Peyer's patch (tissue), 4 donors: ENCODE measurements at regions not wholly inside any gene's neighbourhood (a gene's known extent, or its start where the extent isn't known, plus 50 kb on each side); places are given as distances from the start of the nearest gene placed in this dataset.

Experiments used
- DNase-seq, 3 donors: peaks; one replicate each; pipeline ENCODE4 v3.0.0-alpha.2; 2017 to 2019
- H3K27ac ChIP-seq, 4 donors: fragments of 200-600 bp; sonication (generic); one replicate each; pipeline ENCODE4 v1.5.1; 2016 to 2019
- H3K27me3 ChIP-seq, 2 donors: fragments of 200-600 bp; sonication (generic); one replicate each; pipeline ENCODE4 v1.5.1; 2019
- H3K36me3 ChIP-seq, 3 donors: fragments of 200-600 bp; sonication (generic); one replicate each; pipeline ENCODE4 v1.5.1; 2016 to 2019
- H3K4me1 ChIP-seq, 4 donors: fragments of 200-600 bp; sonication (generic); one replicate each; pipeline ENCODE4 v1.5.1; 2016 to 2019
- H3K4me3 ChIP-seq, 4 donors: fragments of 200-600 bp; sonication (generic); 1 replicate in 3 of 4; 2 replicates in 1 of 4; pipeline ENCODE4 v1.5.1; 2016 to 2019; ENCODE audit warnings: mild to moderate bottlenecking in 1 of 4
- H3K9me3 ChIP-seq, 4 donors: fragments of 200-600 bp; sonication (generic); one replicate each; pipeline ENCODE4 v1.5.1; 2016 to 2019; ENCODE audit warnings: mild to moderate bottlenecking in 1 of 4
- POLR2A ChIP-seq, 2 donors: fragments of 450-650 bp; IDR thresholded peaks; one replicate each; pipeline ENCODE4 v1.5.1; 2017; ENCODE audit warnings: antibody characterized with exemption in 2 of 2, mild to moderate bottlenecking in 2 of 2, moderate library complexity in 2 of 2
- TF ChIP-seq, protein P1 (sequence below), 6 experiments: fragments of 450-650 bp in 4 of 6; fragments of 200-600 bp in 2 of 6; sonication (generic) in 1 of 6; IDR thresholded peaks; one replicate each; pipeline ENCODE4 v1.5.1; 2017 to 2019; ENCODE audit warnings: antibody characterized with exemption in 6 of 6, mild to moderate bottlenecking in 3 of 6, moderate library complexity in 1 of 6

DNA sequence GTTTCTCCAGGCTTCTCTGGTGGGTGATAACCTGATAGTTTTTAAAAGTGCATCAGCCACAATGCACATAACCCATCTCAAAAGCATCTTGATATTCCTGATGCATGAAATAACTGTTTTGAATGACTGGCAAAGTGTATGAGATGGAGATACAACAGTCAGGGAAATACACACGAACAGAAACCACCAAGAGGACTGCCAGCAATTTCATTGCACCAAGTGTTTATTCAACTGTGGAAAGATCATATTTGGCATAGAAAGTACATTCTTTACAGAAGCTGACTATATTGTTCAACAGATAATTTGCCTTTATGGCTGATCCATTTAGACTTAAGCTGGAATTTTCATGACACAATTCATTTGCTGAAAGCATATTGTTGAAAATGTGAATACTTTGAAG, 139.5 kb downstream of the SLIT2 start:
- Histone ChIP-seq H3K27me3 (no peaks in the 10 kb centered on the region), H3K36me3 (no peaks in the 10 kb centered on the region), H3K4me3 (no peak overlapping the region), H3K4me1 (no peaks in the 10 kb centered on the region), H3K9me3 (no peaks in the 10 kb centered on the region), H3K27ac (no peak overlapping the region)
- no peak for DNase-seq
- TF ChIP-seq, protein P1, sequence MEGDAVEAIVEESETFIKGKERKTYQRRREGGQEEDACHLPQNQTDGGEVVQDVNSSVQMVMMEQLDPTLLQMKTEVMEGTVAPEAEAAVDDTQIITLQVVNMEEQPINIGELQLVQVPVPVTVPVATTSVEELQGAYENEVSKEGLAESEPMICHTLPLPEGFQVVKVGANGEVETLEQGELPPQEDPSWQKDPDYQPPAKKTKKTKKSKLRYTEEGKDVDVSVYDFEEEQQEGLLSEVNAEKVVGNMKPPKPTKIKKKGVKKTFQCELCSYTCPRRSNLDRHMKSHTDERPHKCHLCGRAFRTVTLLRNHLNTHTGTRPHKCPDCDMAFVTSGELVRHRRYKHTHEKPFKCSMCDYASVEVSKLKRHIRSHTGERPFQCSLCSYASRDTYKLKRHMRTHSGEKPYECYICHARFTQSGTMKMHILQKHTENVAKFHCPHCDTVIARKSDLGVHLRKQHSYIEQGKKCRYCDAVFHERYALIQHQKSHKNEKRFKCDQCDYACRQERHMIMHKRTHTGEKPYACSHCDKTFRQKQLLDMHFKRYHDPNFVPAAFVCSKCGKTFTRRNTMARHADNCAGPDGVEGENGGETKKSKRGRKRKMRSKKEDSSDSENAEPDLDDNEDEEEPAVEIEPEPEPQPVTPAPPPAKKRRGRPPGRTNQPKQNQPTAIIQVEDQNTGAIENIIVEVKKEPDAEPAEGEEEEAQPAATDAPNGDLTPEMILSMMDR (IDR thresholded peaks at IDR 0.05) = no peak
- no peak for TF ChIP-seq POLR2A (IDR thresholded peaks at IDR 0.05)

GRCh38 chr4:20391912-20392311, 140.2 kb downstream of the SLIT2 start:
- Histone ChIP-seq H3K4me3 (no peak overlapping the region), H3K36me3 (no peaks in the 10 kb centered on the region), H3K4me1 (no peaks in the 10 kb centered on the region), H3K9me3 (no peaks in the 10 kb centered on the region), H3K27ac (no peak overlapping the region), H3K27me3 (no peaks in the 10 kb centered on the region)
- TF ChIP-seq, protein P1 (IDR thresholded peaks at IDR 0.05) = no peak
- TF ChIP-seq POLR2A (IDR thresholded peaks at IDR 0.05) = no peak
- DNase-seq = no peak

GRCh38 chr4:20393486-20394100, 141.9 kb downstream of the SLIT2 start:
- H3K36me3 ChIP-seq = no peaks in the 10 kb centered on the region
- H3K9me3 ChIP-seq = no peaks in the 10 kb centered on the region
- TF ChIP-seq, protein P1 (IDR thresholded peaks at IDR 0.05) = no peak
- TF ChIP-seq POLR2A (IDR thresholded peaks at IDR 0.05) = no peak
- DNase-seq = no peak
- no peaks in the 10 kb centered on the region for H3K4me1 ChIP-seq
- H3K27me3 ChIP-seq = no peaks in the 10 kb centered on the region
- no peak overlapping the region for H3K27ac ChIP-seq
- H3K4me3 ChIP-seq = no peak overlapping the region

GRCh38 chr4:20394512-20394911, 142.8 kb downstream of the SLIT2 start:
- Histone ChIP-seq H3K36me3 (no peaks in the 10 kb centered on the region), H3K27me3 (no peaks in the 10 kb centered on the region), H3K9me3 (no peaks in the 10 kb centered on the region), H3K4me3 (no peak overlapping the region), H3K4me1 (no peaks in the 10 kb centered on the region), H3K27ac (no peak overlapping the region)
- no peak for DNase-seq
- no peak for TF ChIP-seq POLR2A (IDR thresholded peaks at IDR 0.05)
- TF ChIP-seq, protein P1 (IDR thresholded peaks at IDR 0.05) = no peak

GRCh38 chr4:20395160-20395773, 143.6 kb downstream of the SLIT2 start:
- H3K4me3 ChIP-seq = no peak overlapping the region
- H3K27me3 ChIP-seq = no peaks in the 10 kb centered on the region
- peak in 1 of 3 donors; percentile 71 for DNase-seq
- no peaks in the 10 kb centered on the region for H3K9me3 ChIP-seq
- H3K36me3 ChIP-seq = no peaks in the 10 kb centered on the region
- no peaks in the 10 kb centered on the region for H3K4me1 ChIP-seq
- H3K27ac ChIP-seq = no peak overlapping the region
- TF ChIP-seq POLR2A (IDR thresholded peaks at IDR 0.05) = no peak
- TF ChIP-seq, protein P1 (IDR thresholded peaks at IDR 0.05) = peak in 4 of 6 experiments; percentile 24 to 56 (median 45)
